ENCODE measurements at regions not wholly inside any gene's neighbourhood (a gene's known extent, or its start where the extent isn't known, plus 50 kb on each side); places are given as distances from the start of the nearest gene placed in this dataset.

GRCh38 chr2:175640655-175641054, 361.4 kb downstream of the LNPK start (continued):
- TF ChIP-seq PPARA (CRISPR knock-in tag; IDR thresholded peaks at IDR 0.05; ENCODE audit: borderline replicate concordance) (no peak), ZFP30 (CRISPR knock-in tag; IDR thresholded peaks at IDR 0.05) (no peak), PATZ1 (CRISPR knock-in tag; IDR thresholded peaks at IDR 0.05; ENCODE audit: borderline replicate concordance) (no peak), BACH2 (CRISPR knock-in tag; IDR thresholded peaks at IDR 0.05; ENCODE audit: borderline replicate concordance) (no peak), ZC3H10 (CRISPR knock-in tag; IDR thresholded peaks at IDR 0.05) (no peak), OSR1 (CRISPR knock-in tag; IDR thresholded peaks at IDR 0.05) (no peak), ISL1 (CRISPR knock-in tag; IDR thresholded peaks at IDR 0.05) (no peak), GLIS3 (CRISPR knock-in tag; IDR thresholded peaks at IDR 0.05) (no peak), TCF4 (CRISPR knock-in tag; IDR thresholded peaks at IDR 0.05; ENCODE audit: borderline replicate concordance) (no peak), SNAI2 (CRISPR knock-in tag; IDR thresholded peaks at IDR 0.05) (no peak)

DNA sequence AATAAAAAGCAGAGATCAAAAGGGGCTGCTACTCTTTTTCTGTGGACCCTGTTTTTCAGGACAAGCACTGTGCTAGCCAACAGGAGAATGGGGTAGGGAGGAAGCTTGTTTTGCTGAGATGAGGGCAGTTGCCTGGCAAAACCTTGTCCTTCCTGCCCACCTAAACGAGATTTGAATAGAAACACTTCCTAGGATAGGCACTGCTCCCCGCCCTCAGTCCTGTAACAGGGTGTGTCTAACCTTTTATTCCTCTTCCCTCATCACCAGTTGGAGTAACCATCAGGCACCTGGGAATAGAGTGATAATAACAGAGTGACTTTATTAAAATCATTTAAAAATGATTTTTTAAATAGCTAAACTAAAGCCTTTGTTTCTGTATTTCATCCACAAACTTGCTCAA, 368.8 kb downstream of the LNPK start:
- ATAC-seq = no peak
- TF ChIP-seq, protein P1, sequence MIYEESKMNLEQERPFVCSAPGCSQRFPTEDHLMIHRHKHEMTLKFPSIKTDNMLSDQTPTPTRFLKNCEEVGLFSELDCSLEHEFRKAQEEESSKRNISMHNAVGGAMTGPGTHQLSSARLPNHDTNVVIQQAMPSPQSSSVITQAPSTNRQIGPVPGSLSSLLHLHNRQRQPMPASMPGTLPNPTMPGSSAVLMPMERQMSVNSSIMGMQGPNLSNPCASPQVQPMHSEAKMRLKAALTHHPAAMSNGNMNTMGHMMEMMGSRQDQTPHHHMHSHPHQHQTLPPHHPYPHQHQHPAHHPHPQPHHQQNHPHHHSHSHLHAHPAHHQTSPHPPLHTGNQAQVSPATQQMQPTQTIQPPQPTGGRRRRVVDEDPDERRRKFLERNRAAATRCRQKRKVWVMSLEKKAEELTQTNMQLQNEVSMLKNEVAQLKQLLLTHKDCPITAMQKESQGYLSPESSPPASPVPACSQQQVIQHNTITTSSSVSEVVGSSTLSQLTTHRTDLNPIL (CRISPR knock-in tag; IDR thresholded peaks at IDR 0.05; ENCODE audit: low read depth) = no peak
- TF ChIP-seq ISL1 (CRISPR knock-in tag; IDR thresholded peaks at IDR 0.05) = no peak
- no peak for TF ChIP-seq ARNTL (CRISPR knock-in tag; IDR thresholded peaks at IDR 0.05; ENCODE audit: borderline replicate concordance, low read depth)
- TF ChIP-seq, protein P2, sequence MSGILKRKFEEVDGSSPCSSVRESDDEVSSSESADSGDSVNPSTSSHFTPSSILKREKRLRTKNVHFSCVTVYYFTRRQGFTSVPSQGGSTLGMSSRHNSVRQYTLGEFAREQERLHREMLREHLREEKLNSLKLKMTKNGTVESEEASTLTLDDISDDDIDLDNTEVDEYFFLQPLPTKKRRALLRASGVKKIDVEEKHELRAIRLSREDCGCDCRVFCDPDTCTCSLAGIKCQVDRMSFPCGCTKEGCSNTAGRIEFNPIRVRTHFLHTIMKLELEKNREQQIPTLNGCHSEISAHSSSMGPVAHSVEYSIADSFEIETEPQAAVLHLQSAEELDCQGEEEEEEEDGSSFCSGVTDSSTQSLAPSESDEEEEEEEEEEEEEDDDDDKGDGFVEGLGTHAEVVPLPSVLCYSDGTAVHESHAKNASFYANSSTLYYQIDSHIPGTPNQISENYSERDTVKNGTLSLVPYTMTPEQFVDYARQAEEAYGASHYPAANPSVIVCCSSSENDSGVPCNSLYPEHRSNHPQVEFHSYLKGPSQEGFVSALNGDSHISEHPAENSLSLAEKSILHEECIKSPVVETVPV (CRISPR knock-in tag; IDR thresholded peaks at IDR 0.05) = no peak
- no peak for TF ChIP-seq ZNF70 (CRISPR knock-in tag; IDR thresholded peaks at IDR 0.05)
- TF ChIP-seq BACH2 (CRISPR knock-in tag; IDR thresholded peaks at IDR 0.05; ENCODE audit: borderline replicate concordance) = no peak
- no peak for TF ChIP-seq TOX (CRISPR knock-in tag; IDR thresholded peaks at IDR 0.05; ENCODE audit: borderline replicate concordance)
- TF ChIP-seq PPARA (CRISPR knock-in tag; IDR thresholded peaks at IDR 0.05; ENCODE audit: borderline replicate concordance) = no peak

DNA sequence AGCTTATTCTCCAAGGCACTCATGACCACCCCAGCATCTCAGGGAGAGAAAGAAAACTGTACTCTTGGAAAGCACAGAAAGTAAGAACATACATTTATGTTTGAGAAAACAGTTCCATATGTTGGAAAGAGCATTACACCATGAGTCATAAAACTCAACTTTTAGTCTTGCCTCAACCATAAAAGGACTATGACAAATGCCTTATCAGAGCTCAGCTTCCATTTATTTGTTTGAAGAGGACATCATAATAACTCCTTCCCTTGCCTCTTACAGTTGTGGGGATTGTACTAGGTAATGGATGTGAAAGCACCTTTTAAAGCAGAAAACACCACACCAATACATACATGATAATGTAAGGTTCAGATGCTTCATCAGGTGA, 370.8 kb downstream of the LNPK start:
- no peak for ATAC-seq
- TF ChIP-seq TCF4 (CRISPR knock-in tag; IDR thresholded peaks at IDR 0.05; ENCODE audit: borderline replicate concordance) (no peak), PPARA (CRISPR knock-in tag; IDR thresholded peaks at IDR 0.05; ENCODE audit: borderline replicate concordance) (no peak), SNAI2 (CRISPR knock-in tag; IDR thresholded peaks at IDR 0.05) (no peak), TOX (CRISPR knock-in tag; IDR thresholded peaks at IDR 0.05; ENCODE audit: borderline replicate concordance) (no peak)

GRCh38 chr2:175630280-175631244, 371.5 kb downstream of the LNPK start:
- no peak for ATAC-seq
- TF ChIP-seq TOX (CRISPR knock-in tag; IDR thresholded peaks at IDR 0.05; ENCODE audit: borderline replicate concordance) = no peak
- TF ChIP-seq, protein P3, sequence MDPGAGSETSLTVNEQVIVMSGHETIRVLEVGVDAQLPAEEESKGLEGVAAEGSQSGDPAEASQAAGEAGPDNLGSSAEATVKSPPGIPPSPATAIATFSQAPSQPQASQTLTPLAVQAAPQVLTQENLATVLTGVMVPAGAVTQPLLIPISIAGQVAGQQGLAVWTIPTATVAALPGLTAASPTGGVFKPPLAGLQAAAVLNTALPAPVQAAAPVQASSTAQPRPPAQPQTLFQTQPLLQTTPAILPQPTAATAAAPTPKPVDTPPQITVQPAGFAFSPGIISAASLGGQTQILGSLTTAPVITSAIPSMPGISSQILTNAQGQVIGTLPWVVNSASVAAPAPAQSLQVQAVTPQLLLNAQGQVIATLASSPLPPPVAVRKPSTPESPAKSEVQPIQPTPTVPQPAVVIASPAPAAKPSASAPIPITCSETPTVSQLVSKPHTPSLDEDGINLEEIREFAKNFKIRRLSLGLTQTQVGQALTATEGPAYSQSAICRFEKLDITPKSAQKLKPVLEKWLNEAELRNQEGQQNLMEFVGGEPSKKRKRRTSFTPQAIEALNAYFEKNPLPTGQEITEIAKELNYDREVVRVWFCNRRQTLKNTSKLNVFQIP (CRISPR knock-in tag; IDR thresholded peaks at IDR 0.05; ENCODE audit: borderline replicate concordance, low read depth) = no peak
- no peak for TF ChIP-seq ESRRG (CRISPR knock-in tag; IDR thresholded peaks at IDR 0.05)
- TF ChIP-seq CSDC2 (CRISPR knock-in tag; IDR thresholded peaks at IDR 0.05) = no peak
- TF ChIP-seq TCF4 (CRISPR knock-in tag; IDR thresholded peaks at IDR 0.05; ENCODE audit: borderline replicate concordance) = no peak
- TF ChIP-seq, protein P1 (CRISPR knock-in tag; IDR thresholded peaks at IDR 0.05; ENCODE audit: low read depth) = no peak
- TF ChIP-seq BACH2 (CRISPR knock-in tag; IDR thresholded peaks at IDR 0.05; ENCODE audit: borderline replicate concordance) = no peak
- no peak for TF ChIP-seq RARB (CRISPR knock-in tag; IDR thresholded peaks at IDR 0.05)
- TF ChIP-seq ARNTL (CRISPR knock-in tag; IDR thresholded peaks at IDR 0.05; ENCODE audit: borderline replicate concordance, low read depth) = no peak
- no peak for TF ChIP-seq PATZ1 (CRISPR knock-in tag; IDR thresholded peaks at IDR 0.05; ENCODE audit: borderline replicate concordance)
- no peak for TF ChIP-seq ISL1 (CRISPR knock-in tag; IDR thresholded peaks at IDR 0.05)
- no peak for TF ChIP-seq OSR1 (CRISPR knock-in tag; IDR thresholded peaks at IDR 0.05)
- TF ChIP-seq, protein P2 (CRISPR knock-in tag; IDR thresholded peaks at IDR 0.05) = no peak
- TF ChIP-seq ZFP3 (CRISPR knock-in tag; IDR thresholded peaks at IDR 0.05) = no peak
- TF ChIP-seq PPARA (CRISPR knock-in tag; IDR thresholded peaks at IDR 0.05; ENCODE audit: borderline replicate concordance) = no peak
- TF ChIP-seq SNAI2 (CRISPR knock-in tag; IDR thresholded peaks at IDR 0.05) = no peak
